Central memory CD4-positive, alpha-beta T cell (primary cell): ENCODE measurements at regions not wholly inside any gene's neighbourhood (a gene's known extent, or its start where the extent isn't known, plus 50 kb on each side); places are given as distances from the start of the nearest gene placed in this dataset.
"Not testable (repeated sequence)": the region's sequence is repeated elsewhere in the genome, so short reads cannot be mapped to it uniquely, and the experiment has no call there.

ENCODE experiments used
- DNase-seq: peaks from one replicate; pipeline ENCODE4 v3.0.0; 2022

DNA sequence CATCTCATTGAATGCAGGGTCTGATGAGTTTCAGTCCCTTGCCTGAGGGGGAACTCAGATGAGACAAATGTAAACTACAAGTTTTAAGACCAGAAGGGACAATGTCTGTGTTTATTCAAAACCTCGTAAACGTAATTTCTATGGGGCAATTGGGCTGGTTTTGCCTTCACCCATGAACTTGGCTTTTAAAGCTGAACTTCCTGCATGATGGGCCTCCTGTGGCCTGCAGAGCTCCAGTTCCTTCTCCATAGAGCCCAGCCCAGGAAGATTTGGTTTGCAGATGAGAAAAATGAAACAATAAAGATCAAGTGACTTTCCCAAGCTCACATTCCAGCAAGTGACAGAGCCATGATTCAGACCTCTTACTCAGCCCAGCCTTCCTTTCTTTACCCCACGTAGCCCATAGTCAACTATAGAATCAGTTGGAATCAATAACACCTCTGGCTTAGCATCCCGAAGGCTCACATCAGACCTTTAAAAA lies 612.3 kb downstream of the UTRN start:
- no peak for DNase-seq

DNA sequence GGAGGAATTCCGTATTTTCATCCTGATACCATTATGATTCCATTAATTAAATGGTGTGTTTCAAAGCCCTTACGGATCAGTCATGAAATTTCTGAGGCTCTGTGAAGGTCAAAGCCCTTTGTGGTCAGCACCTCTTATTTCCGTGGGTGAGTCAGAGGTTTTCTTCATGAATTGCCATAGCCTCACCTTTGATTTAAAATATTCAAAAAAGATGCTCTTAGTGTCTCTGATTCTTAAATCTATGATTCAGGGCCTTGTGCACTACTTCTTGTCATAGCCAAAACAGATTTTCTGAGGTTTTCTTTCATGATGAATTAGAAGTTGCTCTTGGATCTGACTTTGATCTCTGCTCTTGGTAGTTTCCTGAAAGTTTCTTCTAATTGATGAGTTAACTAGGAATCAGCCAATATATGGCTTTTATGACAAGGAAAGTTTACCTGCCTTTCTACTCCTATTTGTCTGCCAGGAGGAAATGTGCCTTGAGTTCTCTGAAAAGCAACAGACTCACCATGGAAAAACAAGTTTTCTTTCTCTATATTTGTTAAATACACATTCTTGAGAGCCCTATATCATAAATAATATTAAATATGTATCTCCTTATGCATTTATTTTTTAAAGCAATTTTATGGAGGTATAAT lies 613.0 kb downstream of the UTRN start:
- no peak for DNase-seq

DNA sequence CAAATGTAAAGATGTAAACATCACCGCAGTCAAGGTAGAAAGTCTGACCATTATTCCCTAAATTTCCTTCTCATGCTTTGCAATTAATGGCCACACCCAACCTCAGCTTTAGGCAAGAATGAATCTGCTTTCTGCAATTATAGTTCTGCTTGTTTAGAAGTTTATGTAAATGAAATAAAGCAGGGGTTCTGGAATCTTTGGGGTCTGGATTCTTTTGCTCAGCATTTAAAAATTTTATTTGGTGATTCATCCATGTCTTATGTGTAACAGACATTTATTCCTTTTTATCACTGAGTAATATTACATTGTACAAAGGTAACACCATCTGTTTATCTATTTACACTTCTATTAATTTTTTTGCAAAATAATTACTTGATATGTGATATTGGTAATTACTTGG lies 613.6 kb downstream of the UTRN start:
- no peak for DNase-seq

DNA sequence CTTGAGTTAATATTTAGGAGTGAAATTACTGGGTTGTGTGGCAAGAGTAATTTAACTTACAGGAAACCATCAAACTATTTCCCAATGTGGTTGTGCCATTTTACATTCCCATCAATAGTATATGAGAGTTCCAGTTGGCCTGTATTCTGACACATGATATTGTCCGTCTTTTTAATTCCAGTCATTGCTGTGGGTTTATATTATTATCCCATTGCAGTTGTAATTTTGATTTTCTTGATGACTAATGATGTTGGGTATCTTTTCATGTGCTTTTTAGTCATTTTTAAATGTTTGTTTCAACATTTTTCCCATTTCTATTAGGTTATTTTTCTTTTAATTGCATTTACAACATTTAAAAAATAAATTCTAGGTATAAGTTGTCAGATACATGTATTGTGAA lies 614.0 kb downstream of the UTRN start:
- DNase-seq: no peak

DNA sequence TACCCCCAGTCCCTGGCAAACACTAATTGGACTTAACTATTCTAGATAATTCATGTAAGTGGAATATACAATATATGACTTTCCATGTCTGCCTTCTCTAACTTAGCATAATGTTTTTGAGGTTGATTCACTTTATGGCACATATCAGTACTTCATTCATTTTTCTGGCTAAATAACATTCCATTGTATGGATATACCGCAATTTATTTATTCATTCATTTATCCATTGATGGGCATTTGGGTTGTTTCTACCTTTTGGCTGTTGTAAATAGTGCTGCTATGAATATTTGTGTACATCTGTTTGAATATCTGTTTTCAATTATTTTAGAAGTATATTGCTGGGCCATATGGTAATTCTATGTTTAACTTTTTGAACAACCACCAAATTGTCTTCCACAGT lies 616.3 kb downstream of the UTRN start:
- no peak for DNase-seq

DNA sequence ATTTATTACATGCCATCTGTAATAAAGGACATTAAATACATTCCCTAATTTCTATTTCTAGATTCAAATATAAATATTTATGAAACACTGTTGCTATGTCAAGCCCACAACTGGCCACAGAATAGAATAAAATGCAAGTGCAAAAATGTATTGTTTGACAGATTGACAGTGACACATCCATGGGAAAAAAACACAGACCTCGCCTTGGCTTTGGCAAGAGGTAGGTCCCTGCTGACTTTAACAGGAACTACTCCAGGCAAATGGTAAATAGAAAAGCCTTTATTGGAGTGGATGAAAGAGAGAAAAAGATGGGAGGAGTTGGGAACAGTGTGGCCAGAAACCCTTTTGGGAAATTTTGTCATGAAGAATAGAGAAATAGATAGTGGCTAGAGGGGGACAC lies 622.9 kb downstream of the UTRN start:
- DNase-seq: no peak

DNA sequence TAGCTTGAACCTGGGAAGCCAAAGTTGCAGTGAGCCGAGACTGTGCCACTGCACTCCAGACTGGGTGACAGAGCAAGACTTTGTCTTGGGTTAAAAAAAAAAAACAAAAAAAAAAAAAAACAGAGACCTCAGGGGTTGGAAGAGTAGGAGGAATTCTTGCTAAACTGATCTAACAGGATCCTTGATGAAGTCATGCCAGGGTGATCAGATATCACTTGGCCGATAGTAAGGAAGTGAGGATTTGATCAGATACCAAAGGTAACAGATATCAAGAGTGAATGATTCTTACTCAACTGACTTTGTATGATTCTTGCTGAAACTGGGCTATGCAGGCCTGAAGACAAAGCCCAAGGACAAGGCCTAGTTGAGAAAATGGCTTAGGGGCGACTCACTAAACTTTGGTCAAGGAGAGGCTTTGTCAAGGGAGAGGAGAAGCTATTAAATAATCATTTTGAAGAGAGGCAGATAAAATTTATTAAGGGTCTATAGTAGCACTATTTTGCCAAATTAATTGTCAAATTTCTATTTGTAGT lies 624.7 kb downstream of the UTRN start:
- no peak for DNase-seq

DNA sequence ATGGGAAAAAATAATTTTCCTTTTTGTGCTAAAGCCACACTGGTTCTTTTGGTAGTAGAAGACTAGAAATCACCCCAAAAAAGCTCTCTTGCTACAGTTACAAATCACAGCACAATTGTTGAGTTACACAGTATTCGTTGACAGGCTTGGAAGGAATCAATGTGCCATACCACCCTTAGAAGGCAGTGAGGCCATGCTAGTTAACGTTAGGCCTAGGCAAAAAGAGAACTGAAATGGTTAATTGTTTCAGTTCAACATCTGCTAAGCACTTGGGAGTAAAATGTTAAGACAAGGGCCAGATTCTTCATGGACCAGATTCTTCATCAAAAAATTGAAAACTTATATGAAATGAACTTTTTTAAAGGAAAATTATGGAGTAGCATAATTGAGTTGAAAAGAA lies 626.2 kb downstream of the UTRN start:
- no peak for DNase-seq

DNA sequence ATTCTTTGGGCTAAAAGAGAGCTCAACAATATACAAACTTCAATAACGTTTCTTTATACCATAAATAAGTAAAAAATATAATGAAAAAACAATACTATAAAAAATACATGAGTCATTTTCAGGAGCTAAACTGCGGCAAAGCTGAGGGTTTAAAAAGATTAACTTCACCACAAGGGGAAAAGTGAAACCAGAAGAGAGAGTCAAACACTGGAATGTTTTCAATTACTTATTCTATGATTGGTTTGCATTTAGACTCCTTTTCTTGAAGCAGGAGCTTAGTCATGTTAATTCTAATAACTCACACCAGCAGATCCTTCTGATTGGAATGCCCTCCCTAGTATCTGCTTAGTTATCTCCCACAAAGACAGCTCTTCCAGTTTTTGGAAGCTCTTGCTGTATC lies 627.3 kb downstream of the UTRN start:
- no peak for DNase-seq

DNA sequence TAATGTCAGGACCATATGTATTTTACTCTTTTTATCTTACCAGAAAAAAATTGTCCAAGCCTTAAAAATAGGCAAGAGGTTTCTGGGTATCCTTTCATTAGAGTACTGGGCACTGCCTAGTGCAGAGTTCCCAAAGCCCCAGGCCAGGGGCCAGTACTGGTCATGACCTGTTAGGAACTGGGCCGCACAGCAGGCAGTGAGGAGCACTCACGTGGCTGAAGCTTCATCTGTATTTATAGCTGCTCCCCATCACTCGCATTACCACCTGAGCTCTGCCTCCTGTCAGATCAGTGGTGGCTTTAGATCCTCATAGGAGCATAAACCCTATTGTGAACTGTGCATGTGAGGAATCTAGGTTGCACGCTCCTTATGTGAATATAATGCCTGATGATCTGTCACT lies 632.9 kb downstream of the UTRN start:
- DNase-seq: no peak

DNA sequence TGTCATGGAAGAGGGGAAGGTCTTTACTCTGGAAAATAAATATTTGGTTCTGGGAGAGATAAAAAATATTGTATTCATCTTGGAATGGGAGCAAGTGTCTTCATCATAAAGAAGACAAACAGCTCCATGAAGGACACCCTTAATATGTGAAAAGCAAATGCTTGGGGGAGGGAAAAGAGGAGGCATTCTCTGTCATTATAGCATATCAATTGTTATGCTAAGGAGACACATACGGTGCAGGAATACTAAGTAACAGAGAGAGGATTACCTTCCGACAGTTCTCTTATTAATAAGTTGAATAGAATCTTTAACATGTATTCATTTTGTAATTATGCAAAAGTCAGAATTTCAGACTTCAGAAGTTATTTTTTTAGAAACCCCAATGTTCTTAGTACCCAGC lies 634.4 kb downstream of the UTRN start:
- no peak for DNase-seq

DNA sequence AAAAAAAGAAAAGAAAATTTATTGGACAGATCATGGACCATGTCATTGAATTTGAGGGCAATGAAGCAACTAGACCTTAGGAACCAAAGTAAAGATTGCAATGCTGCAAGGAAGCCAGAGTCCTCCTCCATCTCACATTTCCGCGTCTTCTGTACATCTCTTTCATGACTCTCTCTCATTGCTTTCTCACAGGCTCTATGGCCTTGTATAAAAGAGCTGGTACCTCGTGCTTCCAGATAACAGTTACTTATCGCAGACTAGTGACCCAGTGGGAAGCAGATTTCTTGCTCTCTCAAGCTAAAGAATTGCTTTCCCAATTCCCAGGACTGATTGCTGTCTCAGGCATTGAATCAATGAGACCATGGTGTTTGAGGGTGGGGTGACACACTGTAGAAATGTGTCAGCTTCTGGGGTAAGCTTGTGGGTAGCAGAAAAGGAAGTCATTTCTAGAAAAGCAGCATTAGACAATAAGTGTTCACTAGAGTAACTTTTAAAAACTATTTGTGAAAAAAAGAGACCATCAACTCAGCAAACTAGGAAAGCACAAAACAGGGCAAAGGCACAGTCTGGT lies 635.3 kb downstream of the UTRN start:
- no peak for DNase-seq

DNA sequence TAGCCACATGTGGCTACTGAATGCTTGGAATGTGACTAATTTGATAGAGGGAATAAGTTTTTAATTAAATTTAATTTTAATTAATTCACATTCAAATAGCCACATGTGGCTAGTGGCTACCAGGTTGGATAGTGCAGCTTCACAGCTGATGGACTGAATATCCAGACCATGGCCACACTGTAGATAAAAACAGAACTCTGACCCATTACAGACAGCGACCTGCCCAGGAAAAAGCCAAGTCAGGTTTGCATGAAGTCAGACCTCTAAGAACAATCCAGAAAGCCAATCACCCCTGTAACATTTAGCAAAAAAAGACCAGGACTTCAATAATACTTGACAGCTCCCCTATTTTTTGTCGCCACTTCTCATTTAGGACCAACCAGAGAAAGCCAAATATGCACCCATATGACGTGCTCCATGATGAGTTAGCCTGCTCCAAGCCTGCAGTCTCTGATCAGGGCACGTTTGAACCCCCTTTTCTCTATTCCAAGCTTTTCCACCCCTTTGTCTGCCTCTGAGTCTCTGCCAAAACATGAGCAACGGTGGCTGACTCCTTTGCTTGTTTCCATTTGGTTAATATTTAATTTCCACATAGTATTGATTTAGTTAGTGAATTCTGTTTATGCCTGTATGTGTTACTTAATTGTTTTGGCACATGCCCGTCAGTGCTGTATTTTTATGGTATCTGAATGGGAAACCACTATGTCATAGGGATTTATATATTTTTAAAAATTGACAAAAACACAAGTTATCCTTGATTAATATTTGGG lies 636.3 kb downstream of the UTRN start:
- no peak for DNase-seq

DNA sequence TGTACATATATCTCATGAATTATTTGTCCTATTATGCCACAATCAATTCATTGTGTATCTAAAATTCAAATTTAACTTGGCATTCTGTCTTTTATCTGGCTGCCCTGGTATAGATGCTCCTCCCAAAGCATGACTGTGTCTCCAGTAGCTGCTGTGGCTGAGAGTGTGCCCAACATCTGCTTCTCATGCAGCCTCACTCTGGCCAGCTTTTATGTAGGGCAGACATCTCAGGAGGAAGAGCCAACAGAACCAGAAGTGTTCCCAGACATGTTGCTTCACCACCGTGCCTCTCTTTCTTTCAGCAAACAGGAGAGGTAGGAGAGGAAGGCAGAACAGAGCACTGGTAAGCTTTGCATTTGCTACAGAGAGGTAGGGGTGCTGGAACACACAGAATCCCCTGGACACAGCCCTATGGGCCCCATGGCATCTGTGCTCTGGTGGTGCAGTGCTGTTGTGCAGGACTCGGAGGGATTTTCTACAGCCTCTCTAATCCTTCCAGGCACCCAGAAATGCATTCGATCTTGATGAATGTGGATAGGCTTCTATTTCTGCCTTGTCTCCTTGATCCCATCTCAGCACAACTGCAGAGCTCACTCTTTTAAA lies 637.1 kb downstream of the UTRN start:
- DNase-seq: no peak

DNA sequence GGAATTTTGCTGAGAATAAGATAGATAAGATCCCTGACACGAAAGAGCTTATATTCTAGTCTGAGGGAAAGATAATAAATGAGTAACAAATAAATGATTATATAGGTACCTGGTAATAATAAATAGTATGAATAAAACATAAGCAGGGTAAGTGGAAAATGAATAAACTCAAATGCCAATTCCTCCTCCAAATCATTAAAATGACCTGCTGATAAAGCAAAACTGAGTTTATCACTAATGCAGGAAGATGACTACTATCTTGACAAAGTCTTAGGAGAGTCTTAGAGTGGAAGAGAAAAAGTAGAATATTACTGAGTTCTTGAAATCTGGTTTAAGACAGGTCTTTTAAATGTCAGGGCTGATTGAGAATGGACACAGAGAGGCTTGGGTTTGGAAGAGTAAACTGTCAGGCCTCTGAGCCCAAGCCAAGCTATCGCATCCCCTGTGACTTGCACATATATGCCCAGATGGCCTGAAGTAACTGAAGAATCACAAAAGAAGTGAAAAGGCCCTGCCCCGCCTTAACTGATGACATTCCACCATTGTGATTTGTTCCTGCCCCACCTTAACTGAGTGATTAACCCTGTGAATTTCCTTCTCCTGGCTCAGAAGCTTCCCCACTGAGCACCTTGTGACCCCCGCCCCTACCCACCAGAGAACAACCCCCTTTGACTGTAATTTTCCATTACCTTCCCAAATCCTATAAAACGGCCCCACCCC lies 637.8 kb downstream of the UTRN start:
- not testable (repeated sequence) for DNase-seq

DNA sequence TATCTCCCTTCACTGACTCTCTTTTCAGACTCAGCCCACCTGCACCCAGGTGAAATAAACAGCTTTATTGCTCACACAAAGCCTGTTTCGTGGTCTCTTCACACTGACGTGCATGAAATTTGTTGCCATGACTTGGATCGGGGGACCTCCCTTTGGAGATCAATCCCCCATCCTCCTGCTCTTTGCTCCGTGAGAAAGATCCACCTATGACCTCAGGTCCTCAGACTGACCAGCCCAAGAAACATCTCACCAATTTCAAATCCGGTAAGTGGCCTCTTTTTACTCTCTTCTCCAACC lies 638.3 kb downstream of the UTRN start:
- DNase-seq: not testable (repeated sequence)

DNA sequence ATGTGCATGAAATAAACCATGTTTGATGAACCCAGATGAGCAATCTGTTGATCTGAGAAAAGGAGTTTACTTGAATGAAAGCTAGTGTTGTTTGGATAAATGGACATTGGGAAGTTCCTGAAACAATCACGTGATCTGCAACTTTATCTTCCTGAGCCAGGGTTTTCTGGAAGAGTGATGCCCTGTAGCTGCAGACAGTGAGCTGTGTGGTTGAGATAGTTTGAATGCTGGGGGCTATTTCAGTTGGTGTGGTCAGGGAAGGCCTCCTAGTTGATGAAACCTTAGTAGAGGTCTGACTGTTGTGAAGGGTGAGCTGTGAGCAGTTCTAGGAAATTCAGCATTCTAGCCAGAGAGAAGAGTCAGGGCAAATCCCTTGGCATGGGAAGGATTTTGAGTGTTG lies 643.7 kb downstream of the UTRN start:
- DNase-seq: no peak

DNA sequence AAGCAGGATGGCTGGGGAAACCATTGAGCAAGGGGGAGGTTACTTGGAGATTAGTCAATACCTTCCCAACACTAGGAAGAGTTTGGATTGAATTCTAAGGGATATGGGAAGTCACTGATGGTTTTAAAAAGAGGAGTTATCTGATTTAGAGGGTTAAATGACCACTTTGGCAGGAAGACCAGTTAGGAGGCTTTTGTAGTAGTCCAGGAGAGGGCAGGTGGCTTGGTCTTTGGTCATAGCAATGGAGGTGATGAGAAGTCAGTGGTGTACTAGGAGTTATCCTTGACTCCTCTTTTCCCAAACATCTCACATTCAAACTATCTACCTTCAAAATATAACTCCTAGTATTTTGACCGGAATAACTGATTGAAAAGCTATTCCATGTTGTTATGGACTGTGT lies 644.1 kb downstream of the UTRN start:
- DNase-seq: no peak

DNA sequence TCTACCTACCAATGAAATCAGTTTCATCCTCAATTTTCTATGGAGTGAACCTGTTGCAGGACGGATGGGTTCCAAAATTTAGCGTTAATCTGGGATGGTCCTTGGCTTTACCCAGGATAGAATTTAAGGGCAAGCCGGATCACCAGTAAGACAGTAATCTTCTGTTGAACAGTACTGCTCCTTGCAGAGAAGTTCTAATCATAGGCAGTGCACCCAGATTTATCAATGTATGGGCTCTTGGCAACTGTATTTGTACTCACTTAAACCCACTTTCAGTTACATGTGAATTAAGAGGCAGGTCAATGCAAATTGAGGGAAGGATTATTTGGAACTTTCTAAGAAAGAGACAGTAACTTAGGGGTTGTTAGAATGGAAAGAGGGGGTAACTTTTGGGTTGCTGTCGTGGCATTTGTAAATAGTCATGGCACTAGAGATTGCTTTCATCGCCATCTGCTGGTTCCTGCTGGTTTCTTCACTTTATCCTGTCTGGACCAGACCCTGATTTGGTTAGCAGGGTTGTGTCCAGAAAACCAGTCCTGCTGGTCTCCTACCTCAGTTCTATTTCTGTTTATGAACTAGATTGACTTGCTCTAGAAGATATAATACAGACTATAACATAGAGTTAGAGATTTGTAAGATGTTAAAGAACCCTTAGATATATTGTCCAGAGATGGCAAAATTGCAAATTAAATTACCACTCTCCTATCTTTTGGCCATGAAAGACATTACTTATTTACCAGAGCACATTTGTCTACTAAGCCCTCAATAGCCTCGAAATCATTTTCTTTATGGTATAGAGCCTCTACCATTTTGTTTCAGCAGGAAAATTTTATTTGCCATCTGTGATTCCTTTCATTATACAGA lies 646.3 kb downstream of the UTRN start:
- peak; percentile 5 for DNase-seq

DNA sequence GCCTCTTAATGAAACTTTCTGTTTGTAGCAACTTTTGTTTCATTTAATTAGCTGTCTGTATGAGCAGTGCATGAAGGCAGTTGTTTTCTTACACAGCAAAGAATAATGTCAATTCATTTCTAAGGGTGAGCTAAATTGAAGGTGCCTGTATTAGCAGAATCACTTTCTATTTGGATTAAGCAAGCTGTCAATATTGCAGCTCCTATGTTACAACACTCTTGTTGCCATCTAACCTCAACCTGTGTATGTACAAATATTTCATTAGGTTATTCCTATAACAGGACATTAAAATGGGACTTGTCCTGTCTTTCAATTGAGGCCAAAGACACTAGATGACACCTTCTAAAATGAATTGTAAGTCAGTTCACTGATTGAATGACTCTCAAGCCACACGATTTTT lies 647.5 kb downstream of the UTRN start:
- DNase-seq: no peak

DNA sequence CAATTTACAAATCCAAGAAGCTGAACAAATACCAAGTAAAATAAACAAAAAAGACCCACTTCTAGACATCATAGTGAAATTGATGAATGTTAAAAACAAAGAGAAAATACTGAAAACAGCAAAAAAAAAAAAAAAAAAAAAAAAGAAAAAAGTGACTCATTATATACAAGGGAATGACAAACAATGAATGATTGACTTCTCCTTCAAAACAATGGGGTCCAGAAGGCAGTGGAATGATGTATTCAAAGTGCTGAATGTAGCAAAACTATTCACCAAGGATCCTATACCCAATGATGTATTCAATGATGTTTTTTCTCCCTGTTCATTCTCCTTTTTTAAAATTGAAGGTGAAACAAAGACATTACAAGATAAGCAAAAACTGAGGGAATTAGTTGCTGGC lies 650.0 kb downstream of the UTRN start:
- no peak for DNase-seq

DNA sequence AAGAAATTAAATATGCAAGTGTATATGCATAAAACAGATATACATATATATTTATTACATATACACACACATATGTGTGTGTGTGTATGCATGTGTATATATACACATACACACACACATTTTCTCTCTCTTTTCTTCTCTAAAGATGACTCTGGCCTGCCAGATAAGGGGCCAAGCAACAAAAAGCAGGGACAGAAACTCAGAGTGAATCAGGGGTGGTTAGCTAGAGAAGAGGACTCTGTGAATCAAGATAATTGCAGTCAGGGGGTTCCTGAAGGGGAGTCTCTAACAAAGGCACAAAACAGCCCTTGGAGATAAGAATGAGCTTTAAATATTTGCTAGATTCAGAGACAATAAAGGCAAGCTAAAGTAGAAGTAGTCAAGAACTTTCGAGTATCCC lies 650.5 kb downstream of the UTRN start:
- DNase-seq: no peak
